HTR-8/SVneo (cell line): ENCODE measurements at regions not wholly inside any gene's neighbourhood (a gene's known extent, or its start where the extent isn't known, plus 50 kb on each side); places are given as distances from the start of the nearest gene placed in this dataset.
"Not testable (repeated sequence)": the region's sequence is repeated elsewhere in the genome, so short reads cannot be mapped to it uniquely, and the experiment has no call there.

ENCODE experiments used
- DNase-seq: peaks from one replicate; pipeline ENCODE4 v3.0.0; 2011; ENCODE audit warnings: low spot score, mixed read lengths; ENCODE audit not compliant: insufficient read length
- FAIRE-seq: peaks from 2 replicates; lab custom pipeline; 2011; peaks lifted over from hg19 to GRCh38; lab: Jason Lieb, UNC

GRCh38 chr3:144839991-144840390, 868.4 kb downstream of the DIPK2A start:
- FAIRE-seq (no peak), DNase-seq (no peak)

GRCh38 chr3:144840866-144841265, 869.2 kb downstream of the DIPK2A start:
- FAIRE-seq = no peak

GRCh38 chr3:144843099-144843498, 871.5 kb downstream of the DIPK2A start:
- no peak for DNase-seq

More at GRCh38 chr3:144840866-144841265, 869.2 kb downstream of the DIPK2A start:
- DNase-seq = no peak

GRCh38 chr3:144852999-144853398, 881.4 kb downstream of the DIPK2A start:
- DNase-seq = no peak
- FAIRE-seq = no peak

More at GRCh38 chr3:144843099-144843498, 871.5 kb downstream of the DIPK2A start:
- FAIRE-seq = no peak

GRCh38 chr3:144854020-144854419, 882.4 kb downstream of the DIPK2A start:
- DNase-seq, FAIRE-seq: not testable (repeated sequence)

GRCh38 chr3:144859161-144859560, 887.5 kb downstream of the DIPK2A start:
- DNase-seq = no peak
- FAIRE-seq = no peak

GRCh38 chr3:144864646-144865045, 893.0 kb downstream of the DIPK2A start:
- no peak for FAIRE-seq
- no peak for DNase-seq

GRCh38 chr3:144865948-144866347, 894.3 kb downstream of the DIPK2A start:
- DNase-seq (no peak), FAIRE-seq (no peak)

- no peak for DNase-seq
- no peak for FAIRE-seq
These were observed 894.9 kb downstream of the DIPK2A start for GRCh38 chr3:144866476-144866875.

- DNase-seq = no peak
- no peak for FAIRE-seq
These were observed 896.9 kb downstream of the DIPK2A start for GRCh38 chr3:144868506-144868905.

GRCh38 chr3:144873066-144873465, 901.4 kb downstream of the DIPK2A start:
- FAIRE-seq (no peak), DNase-seq (no peak)

- FAIRE-seq (no peak), DNase-seq (no peak)
These were observed 903.6 kb downstream of the DIPK2A start for GRCh38 chr3:144875211-144875610.

GRCh38 chr3:144877356-144877755, 905.7 kb downstream of the DIPK2A start:
- FAIRE-seq = no peak
- no peak for DNase-seq

GRCh38 chr3:144879701-144880100, 908.1 kb downstream of the DIPK2A start:
- DNase-seq (no peak), FAIRE-seq (no peak)

GRCh38 chr3:144893980-144894379, 922.4 kb downstream of the DIPK2A start:
- DNase-seq = no peak

GRCh38 chr3:144894576-144894975, 923.0 kb downstream of the DIPK2A start:
- DNase-seq (no peak), FAIRE-seq (no peak)

More at GRCh38 chr3:144893980-144894379, 922.4 kb downstream of the DIPK2A start:
- no peak for FAIRE-seq

- FAIRE-seq (no peak), DNase-seq (no peak)
These were observed 928.7 kb downstream of the DIPK2A start for GRCh38 chr3:144900366-144900765.

GRCh38 chr3:144907581-144907980, 936.0 kb downstream of the DIPK2A start:
- not testable (repeated sequence) for DNase-seq, FAIRE-seq

- FAIRE-seq (no peak), DNase-seq (no peak)
These were observed 941.3 kb downstream of the DIPK2A start for GRCh38 chr3:144912968-144913367.

- DNase-seq (no peak), FAIRE-seq (no peak)
These were observed 943.6 kb downstream of the DIPK2A start for GRCh38 chr3:144915202-144915601.

- FAIRE-seq (no peak), DNase-seq (no peak)
These were observed 950.1 kb downstream of the DIPK2A start for GRCh38 chr3:144921710-144922109.

GRCh38 chr3:144923046-144923775, 951.6 kb downstream of the DIPK2A start:
- FAIRE-seq = no peak
- no peak for DNase-seq
